A673 (cell line): ENCODE measurements at regions not wholly inside any gene's neighbourhood (a gene's known extent, or its start where the extent isn't known, plus 50 kb on each side); places are given as distances from the start of the nearest gene placed in this dataset.

Experiments used
- EZH2 ChIP-seq: fragments of 200-600 bp; sonication (generic); IDR thresholded peaks from 2 replicates; pipeline ENCODE4 v1.6.1; 2017; ENCODE audit warnings: borderline replicate concordance, low read depth, mild to moderate bottlenecking, mixed read lengths, antibody characterized with exemption, low read length; ENCODE audit not compliant: poor library complexity, severe bottlenecking
- TF ChIP-seq, protein P1 (sequence below): fragments of 300-800, 200-600 bp; sonication (generic); conservative IDR thresholded peaks from 2 replicates; pipeline ENCODE4 v1.5.1; 2017; ENCODE audit warnings: low read depth, mild to moderate bottlenecking, antibody characterized with exemption, low read length, moderate library complexity, mixed read lengths

DNA sequence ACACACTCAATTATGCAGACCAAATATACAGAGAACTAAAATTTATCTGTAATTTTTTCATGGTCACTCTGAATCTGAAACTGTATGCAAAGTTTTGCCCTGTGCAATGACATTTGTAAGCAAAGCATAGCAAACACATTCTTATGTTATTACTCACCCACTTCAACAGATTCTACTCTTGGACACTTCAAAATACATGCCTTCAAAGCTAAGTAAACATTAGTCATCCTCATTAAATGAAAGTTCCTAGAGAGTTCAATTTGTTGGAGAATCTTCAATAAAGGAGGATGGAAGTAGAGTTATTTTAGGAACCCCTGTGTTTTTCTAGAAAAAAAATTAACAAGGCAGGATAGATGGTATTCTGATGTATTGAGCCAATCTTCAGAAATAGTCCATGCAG is 639.7 kb upstream of the C9orf72 start:
- TF ChIP-seq, protein P1, sequence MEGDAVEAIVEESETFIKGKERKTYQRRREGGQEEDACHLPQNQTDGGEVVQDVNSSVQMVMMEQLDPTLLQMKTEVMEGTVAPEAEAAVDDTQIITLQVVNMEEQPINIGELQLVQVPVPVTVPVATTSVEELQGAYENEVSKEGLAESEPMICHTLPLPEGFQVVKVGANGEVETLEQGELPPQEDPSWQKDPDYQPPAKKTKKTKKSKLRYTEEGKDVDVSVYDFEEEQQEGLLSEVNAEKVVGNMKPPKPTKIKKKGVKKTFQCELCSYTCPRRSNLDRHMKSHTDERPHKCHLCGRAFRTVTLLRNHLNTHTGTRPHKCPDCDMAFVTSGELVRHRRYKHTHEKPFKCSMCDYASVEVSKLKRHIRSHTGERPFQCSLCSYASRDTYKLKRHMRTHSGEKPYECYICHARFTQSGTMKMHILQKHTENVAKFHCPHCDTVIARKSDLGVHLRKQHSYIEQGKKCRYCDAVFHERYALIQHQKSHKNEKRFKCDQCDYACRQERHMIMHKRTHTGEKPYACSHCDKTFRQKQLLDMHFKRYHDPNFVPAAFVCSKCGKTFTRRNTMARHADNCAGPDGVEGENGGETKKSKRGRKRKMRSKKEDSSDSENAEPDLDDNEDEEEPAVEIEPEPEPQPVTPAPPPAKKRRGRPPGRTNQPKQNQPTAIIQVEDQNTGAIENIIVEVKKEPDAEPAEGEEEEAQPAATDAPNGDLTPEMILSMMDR, result no peak
- TF ChIP-seq EZH2, result no peak
